Suprapubic skin (tissue), 4 donors: ENCODE measurements at regions not wholly inside any gene's neighbourhood (a gene's known extent, or its start where the extent isn't known, plus 50 kb on each side); places are given as distances from the start of the nearest gene placed in this dataset.

Experiments used
- DNase-seq, 2 donors: peaks; one replicate each; pipeline ENCODE4 v3.0.0-alpha.2; 2019; ENCODE audit warnings: low spot score in 2 of 2
- H3K27ac ChIP-seq: fragments of 200-600 bp; sonication (generic); one replicate; pipeline ENCODE4 v1.5.1; 2019
- H3K27me3 ChIP-seq: fragments of 200-600 bp; sonication (generic); one replicate; pipeline ENCODE4 v1.5.1; 2019
- H3K36me3 ChIP-seq: fragments of 200-600 bp; sonication (generic); one replicate; pipeline ENCODE4 v1.5.1; 2019
- H3K4me1 ChIP-seq: fragments of 200-600 bp; sonication (generic); one replicate; pipeline ENCODE4 v1.5.1; 2019
- H3K4me3 ChIP-seq: fragments of 200-600 bp; sonication (generic); one replicate; pipeline ENCODE4 v1.5.1; 2019; ENCODE audit warnings: mild to moderate bottlenecking
- H3K9me3 ChIP-seq: fragments of 200-600 bp; sonication (generic); one replicate; pipeline ENCODE4 v1.5.1; 2019
- EP300 ChIP-seq: sonication (generic); formaldehyde crosslinking; IDR thresholded peaks from one replicate; pipeline ENCODE4 v1.6.1; 2017; ENCODE audit warnings: antibody characterized with exemption
- POLR2A ChIP-seq, 2 donors: fragments of 450-650 bp; IDR thresholded peaks; one replicate each; pipeline ENCODE4 v1.6.1; 2017; ENCODE audit warnings: antibody characterized with exemption in 2 of 2, mild to moderate bottlenecking in 2 of 2, moderate library complexity in 2 of 2
- POLR2AphosphoS5 ChIP-seq, 3 donors: sonication (generic); formaldehyde crosslinking; IDR thresholded peaks; one replicate each; pipeline ENCODE4 v1.6.1; 2017; ENCODE audit warnings: antibody characterized with exemption in 3 of 3
- WGBS: methylation state at CpG from one replicate; pipeline ENCODE4 v1.1.5; 2018; 5-methylcytosine and 5-hydroxymethylcytosine counted together
- TF ChIP-seq, protein P1 (sequence below), 2 donors: fragments of 200-600 bp in 1 of 2; fragments of 450-650 bp in 1 of 2; sonication (generic) in 1 of 2; IDR thresholded peaks; one replicate each; pipeline ENCODE4 v1.5.1; 2016 to 2019; ENCODE audit warnings: antibody characterized with exemption in 2 of 2, mild to moderate bottlenecking in 1 of 2, moderate library complexity in 1 of 2

DNA sequence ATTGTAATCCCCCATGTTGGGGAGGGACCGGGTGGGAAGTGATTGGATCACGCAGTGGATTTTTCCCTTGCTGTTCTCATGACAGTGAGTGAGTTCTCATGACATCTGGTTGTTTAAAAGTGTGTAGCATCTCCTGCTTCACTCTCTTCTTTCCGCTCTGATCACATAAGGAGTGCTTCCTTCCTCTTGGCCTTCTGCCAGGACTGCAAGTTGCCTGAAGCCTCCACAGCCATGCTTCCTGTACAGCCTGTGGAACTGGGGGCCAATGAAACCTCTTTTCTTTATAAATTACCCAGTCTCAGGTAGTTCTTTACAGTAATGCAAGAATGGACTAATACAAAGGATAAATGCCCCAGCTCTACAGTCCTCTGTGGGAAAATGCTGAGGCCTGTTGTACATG, 437.5 kb upstream of the NXPH2 start:
- H3K4me3 ChIP-seq = no peak overlapping the region
- TF ChIP-seq POLR2AphosphoS5 (IDR thresholded peaks at IDR 0.05) (no peak), POLR2A (IDR thresholded peaks at IDR 0.05) (no peak), EP300 (no peak)
- TF ChIP-seq, protein P1, sequence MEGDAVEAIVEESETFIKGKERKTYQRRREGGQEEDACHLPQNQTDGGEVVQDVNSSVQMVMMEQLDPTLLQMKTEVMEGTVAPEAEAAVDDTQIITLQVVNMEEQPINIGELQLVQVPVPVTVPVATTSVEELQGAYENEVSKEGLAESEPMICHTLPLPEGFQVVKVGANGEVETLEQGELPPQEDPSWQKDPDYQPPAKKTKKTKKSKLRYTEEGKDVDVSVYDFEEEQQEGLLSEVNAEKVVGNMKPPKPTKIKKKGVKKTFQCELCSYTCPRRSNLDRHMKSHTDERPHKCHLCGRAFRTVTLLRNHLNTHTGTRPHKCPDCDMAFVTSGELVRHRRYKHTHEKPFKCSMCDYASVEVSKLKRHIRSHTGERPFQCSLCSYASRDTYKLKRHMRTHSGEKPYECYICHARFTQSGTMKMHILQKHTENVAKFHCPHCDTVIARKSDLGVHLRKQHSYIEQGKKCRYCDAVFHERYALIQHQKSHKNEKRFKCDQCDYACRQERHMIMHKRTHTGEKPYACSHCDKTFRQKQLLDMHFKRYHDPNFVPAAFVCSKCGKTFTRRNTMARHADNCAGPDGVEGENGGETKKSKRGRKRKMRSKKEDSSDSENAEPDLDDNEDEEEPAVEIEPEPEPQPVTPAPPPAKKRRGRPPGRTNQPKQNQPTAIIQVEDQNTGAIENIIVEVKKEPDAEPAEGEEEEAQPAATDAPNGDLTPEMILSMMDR (IDR thresholded peaks at IDR 0.05) = no peak
- H3K36me3 ChIP-seq = no peaks in the 10 kb centered on the region
- 69% methylated on average over 3 of the region's 3 CpGs for WGBS
- no peaks in the 10 kb centered on the region for H3K27me3 ChIP-seq
- peaks cover 4% of the 10 kb centered on the region for H3K9me3 ChIP-seq
- no peak for DNase-seq
- no peaks in the 10 kb centered on the region for H3K4me1 ChIP-seq
- no peak overlapping the region for H3K27ac ChIP-seq

DNA sequence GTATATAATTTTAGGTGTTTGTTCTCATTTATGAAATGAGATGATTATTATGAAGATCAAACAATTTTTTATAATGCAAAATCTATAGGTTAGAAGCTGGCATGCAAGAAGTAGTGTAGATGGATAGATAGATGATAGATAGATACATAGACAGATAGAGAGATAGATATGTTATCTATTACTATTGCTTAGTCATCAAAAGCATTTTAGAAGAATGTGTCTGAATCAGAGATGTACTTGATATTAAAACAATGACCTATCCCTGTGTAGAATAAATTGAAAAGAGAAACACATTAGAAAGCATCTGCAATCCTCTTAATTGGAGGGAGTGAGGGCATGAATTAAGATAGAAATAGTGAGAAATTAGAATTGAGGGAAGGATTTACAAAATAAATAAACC, 436.2 kb upstream of the NXPH2 start:
- DNase-seq = no peak
- no peaks in the 10 kb centered on the region for H3K36me3 ChIP-seq
- H3K27me3 ChIP-seq = no peaks in the 10 kb centered on the region
- no peak for TF ChIP-seq POLR2A (IDR thresholded peaks at IDR 0.05)
- TF ChIP-seq EP300 = no peak
- TF ChIP-seq, protein P1 (IDR thresholded peaks at IDR 0.05) = no peak
- no peak for TF ChIP-seq POLR2AphosphoS5 (IDR thresholded peaks at IDR 0.05)
- no peaks in the 10 kb centered on the region for H3K4me1 ChIP-seq
- no peaks in the 10 kb centered on the region for H3K9me3 ChIP-seq
- H3K4me3 ChIP-seq = no peak overlapping the region
- no peak overlapping the region for H3K27ac ChIP-seq

DNA sequence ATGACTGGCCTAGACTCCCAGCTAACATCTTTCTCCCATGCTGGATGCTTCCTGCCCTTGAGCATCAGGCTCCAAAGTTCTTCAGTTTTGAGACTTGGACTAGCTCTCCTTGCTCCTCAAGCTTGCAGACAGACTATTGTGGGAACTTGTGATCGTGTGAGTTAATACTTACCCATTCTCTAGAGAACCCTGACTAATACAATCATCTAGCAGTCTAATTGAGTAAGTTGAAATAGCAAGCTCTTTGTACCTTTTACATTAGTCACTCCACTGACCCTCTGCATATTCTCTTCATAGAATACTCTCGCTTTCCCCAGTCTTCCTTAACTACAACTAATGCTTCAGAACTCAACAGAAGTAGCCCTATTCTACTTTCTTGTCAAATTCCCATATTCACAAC, 434.6 kb upstream of the NXPH2 start:
- H3K36me3 ChIP-seq = no peaks in the 10 kb centered on the region
- H3K9me3 ChIP-seq = no peaks in the 10 kb centered on the region
- H3K4me1 ChIP-seq = no peaks in the 10 kb centered on the region
- 84% methylated on average over 2 of the region's 2 CpGs for WGBS
- no peaks in the 10 kb centered on the region for H3K27me3 ChIP-seq
- no peak overlapping the region for H3K27ac ChIP-seq
- no peak overlapping the region for H3K4me3 ChIP-seq
- no peak for TF ChIP-seq POLR2AphosphoS5 (IDR thresholded peaks at IDR 0.05)
- DNase-seq = no peak

DNA sequence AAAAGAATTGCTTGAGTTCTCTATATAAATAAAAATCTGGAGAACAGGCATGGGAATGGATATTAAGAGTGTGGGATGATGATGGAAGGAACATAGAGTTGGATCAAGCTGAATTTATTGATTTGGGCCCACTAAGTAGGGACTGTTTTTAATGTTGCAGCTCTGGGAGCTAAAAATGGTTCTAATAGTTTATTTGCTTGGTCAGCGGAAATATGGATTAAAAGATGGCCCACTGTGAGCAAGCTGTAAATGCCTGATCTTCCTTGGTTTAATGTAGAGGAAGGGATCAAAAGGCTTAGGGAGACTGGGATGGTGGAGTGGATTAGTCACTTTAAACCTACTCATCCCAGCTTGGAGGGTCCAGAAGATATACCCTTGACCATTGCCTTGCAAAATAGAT, 429.4 kb upstream of the NXPH2 start:
- no peak for DNase-seq
- H3K27ac ChIP-seq = no peak overlapping the region
- TF ChIP-seq POLR2AphosphoS5 (IDR thresholded peaks at IDR 0.05) (no peak), POLR2A (IDR thresholded peaks at IDR 0.05) (no peak), EP300 (no peak)
- TF ChIP-seq, protein P1 (IDR thresholded peaks at IDR 0.05) = no peak
- 96% methylated on average over 1 of the region's 1 CpG for WGBS
- no peaks in the 10 kb centered on the region for H3K36me3 ChIP-seq
- no peaks in the 10 kb centered on the region for H3K4me1 ChIP-seq
- no peaks in the 10 kb centered on the region for H3K9me3 ChIP-seq
- H3K27me3 ChIP-seq = no peaks in the 10 kb centered on the region
- H3K4me3 ChIP-seq = no peak overlapping the region

DNA sequence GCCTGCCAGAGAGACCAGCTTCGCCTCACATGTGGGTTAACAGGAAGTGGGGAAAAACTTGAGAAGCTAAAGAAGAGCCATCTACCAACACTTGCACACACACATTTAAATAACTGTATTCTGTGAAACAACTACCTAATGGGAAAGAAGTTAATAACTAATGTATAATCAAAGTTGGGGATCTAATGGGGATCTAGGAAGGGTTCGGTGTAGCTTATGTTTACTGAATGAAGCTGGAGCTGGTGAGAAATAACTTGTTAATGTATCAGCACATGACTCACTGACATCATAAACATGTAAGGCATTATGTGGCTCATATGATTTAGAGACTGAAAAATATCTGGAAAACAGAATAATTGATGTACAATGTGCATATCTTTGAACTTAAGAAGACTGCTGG, 421.3 kb upstream of the NXPH2 start:
- TF ChIP-seq, protein P1 (IDR thresholded peaks at IDR 0.05) = no peak
- TF ChIP-seq POLR2AphosphoS5 (IDR thresholded peaks at IDR 0.05) = no peak
- no peak for TF ChIP-seq EP300
- no peak for TF ChIP-seq POLR2A (IDR thresholded peaks at IDR 0.05)
- no peak overlapping the region for H3K4me3 ChIP-seq

DNA sequence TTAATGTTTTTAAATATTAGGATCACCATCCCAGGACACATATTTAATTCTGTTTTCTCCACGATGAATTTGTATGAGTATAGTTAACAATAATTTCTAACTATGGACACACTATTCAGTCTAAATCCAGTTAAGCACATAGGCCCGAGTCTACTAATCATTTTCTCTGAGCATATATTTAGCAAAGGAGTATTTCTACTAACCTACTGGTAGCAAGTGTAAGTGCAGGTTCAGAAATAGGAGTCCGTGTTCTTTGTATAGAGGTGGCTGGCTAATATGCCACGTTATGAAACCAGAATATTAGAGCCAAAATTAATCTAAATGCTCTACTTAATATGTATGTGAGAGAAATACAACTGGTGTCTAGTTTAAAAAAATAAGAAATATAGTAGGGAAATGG, 416.6 kb upstream of the NXPH2 start:
- Histone ChIP-seq H3K27ac (no peak overlapping the region), H3K4me1 (no peaks in the 10 kb centered on the region), H3K36me3 (no peaks in the 10 kb centered on the region), H3K4me3 (no peak overlapping the region), H3K9me3 (no peaks in the 10 kb centered on the region), H3K27me3 (no peaks in the 10 kb centered on the region)
- TF ChIP-seq EP300 (no peak), POLR2A (IDR thresholded peaks at IDR 0.05) (no peak), POLR2AphosphoS5 (IDR thresholded peaks at IDR 0.05) (no peak)
- TF ChIP-seq, protein P1 (IDR thresholded peaks at IDR 0.05) = no peak
- DNase-seq = no peak
- WGBS = 79% methylated on average over 4 of the region's 4 CpGs

More for the DNA sequence above, 421.3 kb upstream of the NXPH2 start:
- no peak for DNase-seq
- Histone ChIP-seq H3K36me3 (no peaks in the 10 kb centered on the region), H3K27me3 (no peaks in the 10 kb centered on the region), H3K27ac (no peak overlapping the region), H3K4me1 (no peaks in the 10 kb centered on the region), H3K9me3 (no peaks in the 10 kb centered on the region)
- 83% methylated on average over 2 of the region's 2 CpGs for WGBS
